K562 (cell line): ENCODE measurements at regions not wholly inside any gene's neighbourhood (a gene's known extent, or its start where the extent isn't known, plus 50 kb on each side); places are given as distances from the start of the nearest gene placed in this dataset.
A peak's percentile ranks its signal among the peaks of the same experiment; 100 is the strongest.

Source experiments
- ATAC-seq: fragments of 200-7000 bp; cut with Tn5 transposase; 3 replicates; pipeline ENCODE4 v1.9.1; 2020; ENCODE audit warnings: moderate library complexity
- BruUV-seq: library from RNA; stranded (reverse); fragments of 400-500 nt; replicated peaks from 2 replicates; lab custom pipeline; 2021; lab: Mats Ljungman, UMichigan
- CTCF ChIA-PET: fragments of 300-600 bp; formaldehyde crosslinking; extraction: SDS; loops from one replicate; lab custom pipeline; 2021; ENCODE audit warnings: low intra/inter-chr PET ratio; lab: Yijun Ruan, JAX
- POLR2A ChIA-PET: fragments of 300-600, 350-650 bp; sonication (Branson Sonifier 250); formaldehyde crosslinking; extraction: SDS; loops from one replicate; lab custom pipeline; 2021; ENCODE audit warnings: antibody characterized with exemption, inconsistent platforms; lab: Yijun Ruan, JAX
- DNase-seq, 4 experiments: peaks; one replicate each; pipeline versions ENCODE4 v3.0.0 to v3.0.0-alpha.2; 2011 to 2018; ENCODE audit warnings: low spot score in 3 of 4, mixed read lengths in 3 of 4; ENCODE audit errors: extremely low read depth in 1 of 4
- FAIRE-seq: peaks from 2 replicates; lab custom pipeline; 2011; peaks lifted over from hg19 to GRCh38; lab: Jason Lieb, UNC
- H2AFZ ChIP-seq: 2 replicates; pipeline ENCODE4 v1.6.0; 2011; ENCODE audit warnings: low read depth, low read length, control low read depth, inconsistent platforms
- H3K27ac ChIP-seq: fragments of 200-600 bp; 3 replicates; pipeline ENCODE4 v1.8.0; 2011; ENCODE audit warnings: low read depth, mild to moderate bottlenecking, control low read depth, inconsistent platforms, low read length, moderate library complexity, mixed read lengths; ENCODE audit errors: extremely low read depth
- H3K27me3 ChIP-seq, 2 experiments: fragments of 300-600 bp in 1 of 2; 2 replicates in 1 of 2; 3 replicates in 1 of 2; pipeline versions ENCODE4 v1.6.0 to v1.8.0; 2011; ENCODE audit warnings: inconsistent platforms in 2 of 2, low read length in 2 of 2, mild to moderate bottlenecking in 1 of 2, mixed read lengths in 1 of 2, moderate library complexity in 1 of 2; ENCODE audit not compliant: control insufficient read depth in 2 of 2, insufficient read depth in 2 of 2
- H3K36me3 ChIP-seq: fragments of 300-600 bp; 3 replicates; pipeline ENCODE4 v1.8.0; 2011; ENCODE audit warnings: mild to moderate bottlenecking, low read length, inconsistent platforms; ENCODE audit not compliant: control insufficient read depth, insufficient read depth
- H3K4me1 ChIP-seq, 2 experiments: fragments of 200-600 bp in 1 of 2; replicated peaks in 1 of 2; 2 replicates in 1 of 2; 3 replicates in 1 of 2; pipeline versions ENCODE4 v1.5.1 to v1.8.0; 2011; ENCODE audit warnings: inconsistent platforms in 2 of 2, low read length in 2 of 2, mild to moderate bottlenecking in 1 of 2, mixed read lengths in 1 of 2, moderate library complexity in 1 of 2; ENCODE audit not compliant: control insufficient read depth in 2 of 2, insufficient read depth in 2 of 2
- H3K4me2 ChIP-seq: 2 replicates; pipeline ENCODE4 v1.6.1; 2011; ENCODE audit warnings: low read length, control low read depth, inconsistent platforms, mixed read lengths; ENCODE audit not compliant: insufficient read depth
- H3K4me3 ChIP-seq: fragments of 200-600 bp; sonication (generic), shearing (Covaris generic); 2 replicates; pipeline ENCODE4 v1.5.1; 2016; ENCODE audit warnings: control low read depth, inconsistent platforms
- H3K79me2 ChIP-seq: fragments of 200-600 bp; 3 replicates; pipeline ENCODE4 v1.8.0; 2011; ENCODE audit warnings: low read length, inconsistent platforms; ENCODE audit not compliant: control insufficient read depth, insufficient read depth
- H3K9ac ChIP-seq, 2 experiments: 2 replicates each; pipeline versions ENCODE4 v1.6.0 to v1.6.1; 2011; ENCODE audit warnings: low read depth in 2 of 2, low read length in 2 of 2, control low read depth in 1 of 2, inconsistent platforms in 1 of 2, mild to moderate bottlenecking in 1 of 2, mixed read lengths in 1 of 2; ENCODE audit not compliant: insufficient read depth in 1 of 2
- H3K9me1 ChIP-seq: one replicate; pipeline ENCODE4 v1.6.0; 2011; ENCODE audit warnings: inconsistent platforms, mild to moderate bottlenecking, low read length, moderate library complexity; ENCODE audit not compliant: control insufficient read depth, insufficient read depth
- H3K9me3 ChIP-seq: replicated peaks from 2 replicates; pipeline ENCODE4 v1.5.1; 2011; ENCODE audit warnings: low read depth, low read length, inconsistent platforms; ENCODE audit not compliant: control insufficient read depth, insufficient read depth
- H4K20me1 ChIP-seq: replicated peaks from 2 replicates; pipeline ENCODE4 v1.6.1; 2011; ENCODE audit warnings: low read length, inconsistent platforms, mixed read lengths; ENCODE audit not compliant: control insufficient read depth, insufficient read depth
- COPS2 ChIP-seq: fragments of 450-650 bp; conservative IDR thresholded peaks from 2 replicates; pipeline ENCODE4 v1.6.1; 2016; ENCODE audit warnings: mild to moderate bottlenecking, moderate library complexity
- HNRNPUL1 ChIP-seq: fragments of 200-400 bp; formaldehyde crosslinking; IDR thresholded peaks from 2 replicates; pipeline ENCODE4 v1.6.1; 2017; ENCODE audit warnings: low read length
- REST ChIP-seq, 2 experiments: fragments of 450-650 bp; formaldehyde crosslinking in 1 of 2; IDR thresholded peaks; 2 replicates each; pipeline versions ENCODE4 v1.4.0 to v1.6.1; 2014 to 2020; ENCODE audit warnings: mild to moderate bottlenecking in 2 of 2, borderline replicate concordance in 1 of 2, low read depth in 1 of 2
- ZNF224 ChIP-seq: sonication (generic); formaldehyde crosslinking; IDR thresholded peaks from 2 replicates; pipeline ENCODE4 v1.8.0; 2022; ENCODE audit warnings: mild to moderate bottlenecking, missing genetic modification reagents
- WGBS: fragments of 100-300 bp; shearing (Covaris generic); methylation state at CpG from one replicate; pipeline ENCODE4 v1.1.6; 2016; ENCODE audit warnings: low coverage, mixed read lengths; ENCODE audit not compliant: insufficient coverage; ENCODE audit errors: missing lambda C conversion rate; 5-methylcytosine and 5-hydroxymethylcytosine counted together
- in situ Hi-C: fragments of 300-500 bp; cut with MboI; formaldehyde crosslinking; loops from 4 replicates; pipeline ENCODE4 v1.15.0; 2018; ENCODE audit warnings: inconsistent platforms, mixed read lengths
- intact Hi-C: fragments of 100-400 bp; cut with micrococcal nuclease; formaldehyde crosslinking; loops from 2 replicates; pipeline ENCODE4 v1.14.2; 2022

GRCh38 chr18:38077229-38077628, 511.6 kb upstream of the CELF4 start:
- FAIRE-seq (no peak), ATAC-seq (no peak), DNase-seq (no peak)
- no peaks in the 10 kb centered on the region for H3K9me1 ChIP-seq
- H2AFZ ChIP-seq = no peak overlapping the region
- H3K36me3 ChIP-seq = no peaks in the 10 kb centered on the region
- H3K9me3 ChIP-seq = no peaks in the 10 kb centered on the region; the same call in 1 of the 2 replicates
- TF ChIP-seq COPS2 (no peak), HNRNPUL1 (no peak), REST (IDR thresholded peaks at IDR 0.05; ENCODE audit: borderline replicate concordance) (peak; percentile 20; the same call in 1 of the 2 replicates), REST (CRISPR knock-in tag; IDR thresholded peaks at IDR 0.05; ENCODE audit: low read depth) (no peak), ZNF224 (CRISPR knock-in tag) (no peak)
- no peak overlapping the region for H3K27ac ChIP-seq
- POLR2A ChIA-PET = no interaction called here
- H3K4me3 ChIP-seq = no peak overlapping the region
- no peaks in the 10 kb centered on the region for H3K79me2 ChIP-seq
- CTCF ChIA-PET = no interaction called here
- WGBS = 0% methylated on average over 4 of the region's 4 CpGs
- no TSS peak for BruUV-seq
- no peak overlapping the region for H3K4me2 ChIP-seq
- no peaks in the 10 kb centered on the region for H3K4me1 ChIP-seq
- intact Hi-C loops = no loop called here
- H3K27me3 ChIP-seq = no peaks in the 10 kb centered on the region
- no peaks in the 10 kb centered on the region for H4K20me1 ChIP-seq
- in situ Hi-C loops = no loop called here
- H3K9ac ChIP-seq = no peak overlapping the region
